Tibial nerve (tissue), 4 donors: ENCODE measurements at regions not wholly inside any gene's neighbourhood (a gene's known extent, or its start where the extent isn't known, plus 50 kb on each side); places are given as distances from the start of the nearest gene placed in this dataset.
"Not testable (repeated sequence)": the region's sequence is repeated elsewhere in the genome, so short reads cannot be mapped to it uniquely, and the experiment has no call there.

Experiments used
- DNase-seq, 2 donors: peaks; one replicate each; pipeline ENCODE4 v3.0.0-alpha.2; 2019; ENCODE audit warnings: low spot score in 2 of 2
- H3K27ac ChIP-seq, 4 donors: fragments of 200-600 bp; sonication (generic) in 3 of 4; one replicate each; pipeline ENCODE4 v1.5.1; 2017 to 2019; ENCODE audit warnings: mild to moderate bottlenecking in 1 of 4
- H3K27me3 ChIP-seq, 2 donors: fragments of 200-600 bp; sonication (generic) in 1 of 2; one replicate each; pipeline versions ENCODE4 v1.5.1 to v1.6.0; 2017 to 2019
- H3K36me3 ChIP-seq, 3 donors: fragments of 200-600 bp; sonication (generic); one replicate each; pipeline ENCODE4 v1.5.1; 2018 to 2019
- H3K4me1 ChIP-seq, 4 donors: fragments of 200-600 bp; sonication (generic) in 3 of 4; one replicate each; pipeline ENCODE4 v1.5.1; 2017 to 2019
- H3K4me3 ChIP-seq, 4 donors: fragments of 200-600 bp; sonication (generic) in 3 of 4; one replicate each; pipeline ENCODE4 v1.5.1; 2017 to 2019; ENCODE audit warnings: mild to moderate bottlenecking in 1 of 4, moderate library complexity in 1 of 4
- H3K9me3 ChIP-seq, 4 donors: fragments of 200-600 bp; sonication (generic) in 3 of 4; one replicate each; pipeline ENCODE4 v1.5.1; 2017 to 2019
- CTCF ChIP-seq, 5 experiments: fragments of 200-600 bp in 3 of 5; fragments of 450-650 bp in 2 of 5; sonication (generic) in 3 of 5; IDR thresholded peaks; one replicate each; pipeline ENCODE4 v1.5.1; 2016 to 2019; ENCODE audit warnings: antibody characterized with exemption in 5 of 5, mild to moderate bottlenecking in 3 of 5, moderate library complexity in 2 of 5
- EP300 ChIP-seq, 2 donors: sonication (generic); formaldehyde crosslinking; IDR thresholded peaks; one replicate each; pipeline ENCODE4 v1.6.1; 2017; ENCODE audit warnings: antibody characterized with exemption in 2 of 2, mild to moderate bottlenecking in 1 of 2
- POLR2A ChIP-seq, 2 donors: fragments of 450-650 bp; IDR thresholded peaks; one replicate each; pipeline ENCODE4 v1.6.1; 2017; ENCODE audit warnings: antibody characterized with exemption in 2 of 2, mild to moderate bottlenecking in 2 of 2, moderate library complexity in 2 of 2
- WGBS, 2 donors: methylation state at CpG; one replicate each; pipeline ENCODE4 v1.1.5; 2018; 5-methylcytosine and 5-hydroxymethylcytosine counted together

DNA sequence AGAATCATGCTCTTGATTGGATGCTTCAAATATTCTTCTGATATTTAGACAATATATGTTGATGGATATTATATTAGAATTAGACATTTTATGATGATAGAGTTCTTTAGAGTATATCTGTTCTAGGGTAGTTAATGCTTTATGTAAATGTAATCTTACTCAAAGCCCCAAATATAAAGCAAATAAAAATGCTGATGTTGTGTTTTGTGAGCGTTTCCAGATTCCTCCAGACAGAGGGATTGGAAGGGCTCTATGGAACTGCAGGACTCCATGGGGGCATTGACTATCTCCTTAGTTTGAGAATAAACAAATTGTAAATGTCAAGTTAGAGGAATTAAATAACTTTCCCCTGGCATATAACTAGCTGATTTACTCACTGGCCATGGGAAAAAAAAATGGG lies 184.5 kb downstream of the MRPS30 start:
- Histone ChIP-seq H3K27me3 (no peaks in the 10 kb centered on the region), H3K9me3 (peaks cover 0 to 19% (median 4%) of the 10 kb centered on the region in 4 donors), H3K27ac (no peak overlapping the region), H3K4me3 (no peak overlapping the region), H3K4me1 (no peaks in the 10 kb centered on the region), H3K36me3 (no peaks in the 10 kb centered on the region)
- WGBS, 2 donors = 39 to 49% methylated on average over 1 of the region's 1 CpG
- TF ChIP-seq POLR2A (IDR thresholded peaks at IDR 0.05) (no peak), CTCF (IDR thresholded peaks at IDR 0.05) (no peak), EP300 (IDR thresholded peaks at IDR 0.05) (no peak)
- no peak for DNase-seq

DNA sequence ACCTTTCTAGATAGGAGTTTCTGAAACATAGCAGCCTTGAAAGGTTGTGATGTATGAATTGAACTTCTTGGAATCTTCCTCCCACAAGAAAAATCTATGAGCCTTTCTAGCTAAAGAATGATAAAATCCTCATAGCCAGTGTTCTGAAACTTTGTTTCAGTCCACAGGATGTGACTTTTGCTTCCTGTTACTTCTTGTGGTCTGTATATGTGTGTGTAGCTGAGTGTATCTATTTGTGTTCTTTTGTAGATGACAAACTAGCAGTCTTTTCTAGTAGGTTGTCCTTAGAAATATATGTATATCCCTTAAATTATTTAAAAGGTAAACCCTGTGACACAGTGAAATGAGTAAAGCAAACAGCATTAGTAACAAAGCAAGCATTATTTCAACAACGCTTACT lies 188.8 kb downstream of the MRPS30 start:
- whole genome bisulfite sequencing, 2 donors = 54 to 72% methylated on average over 1 of the region's 1 CpG
- DNase-seq = no peak
- Histone ChIP-seq H3K27ac (no peak overlapping the region), H3K9me3 (no peaks in the 10 kb centered on the region), H3K36me3 (no peaks in the 10 kb centered on the region), H3K4me3 (no peak overlapping the region), H3K4me1 (no peaks in the 10 kb centered on the region), H3K27me3 (no peaks in the 10 kb centered on the region)
- TF ChIP-seq EP300 (IDR thresholded peaks at IDR 0.05) = no peak
- no peak for TF ChIP-seq POLR2A (IDR thresholded peaks at IDR 0.05)
- TF ChIP-seq CTCF (IDR thresholded peaks at IDR 0.05) = no peak

DNA sequence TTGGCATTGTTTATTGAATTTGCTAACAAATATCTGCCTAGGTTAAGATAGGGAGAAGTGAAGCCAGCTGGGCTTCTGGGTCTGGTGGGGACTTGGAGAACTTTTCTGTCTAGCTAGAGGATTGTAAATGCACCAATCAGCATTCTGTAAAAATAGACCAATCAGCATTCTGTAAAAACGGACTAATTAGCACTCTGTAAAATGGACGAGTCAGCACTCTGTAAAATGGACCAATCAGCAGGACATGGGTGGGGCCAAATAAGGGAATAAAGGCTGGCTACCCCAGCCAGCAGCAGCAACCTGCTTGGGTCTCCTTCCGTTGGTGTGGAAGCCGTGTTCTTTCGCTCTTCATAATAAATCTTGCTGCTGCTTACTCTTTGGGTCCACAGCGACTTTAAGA lies 198.4 kb downstream of the MRPS30 start:
- H3K27ac ChIP-seq, H3K9me3 ChIP-seq, H3K4me1 ChIP-seq, DNase-seq, H3K36me3 ChIP-seq, H3K27me3 ChIP-seq, H3K4me3 ChIP-seq: not testable (repeated sequence)
- 88 to 89% methylated on average over 6 of the region's 6 CpGs for WGBS, 2 donors

DNA sequence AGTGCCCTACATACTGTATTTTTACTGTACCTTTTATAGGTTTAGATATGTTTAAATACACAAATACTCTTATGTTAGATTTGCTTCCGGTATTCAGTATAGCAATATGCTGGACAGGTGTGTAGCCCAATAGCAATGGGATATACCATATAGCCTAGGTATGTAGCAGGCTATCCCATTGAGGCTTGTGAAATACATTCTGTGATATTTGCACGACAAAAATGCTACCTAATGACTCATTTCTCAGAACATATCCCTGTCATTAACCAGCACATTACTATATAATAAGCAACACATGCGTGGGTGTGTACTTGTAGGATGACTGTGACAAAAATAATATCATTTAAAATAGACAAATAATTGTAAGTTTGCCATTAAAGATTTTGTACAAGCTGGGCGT lies 208.8 kb downstream of the MRPS30 start:
- TF ChIP-seq CTCF (IDR thresholded peaks at IDR 0.05) (no peak), EP300 (IDR thresholded peaks at IDR 0.05) (no peak), POLR2A (IDR thresholded peaks at IDR 0.05) (no peak)
- Histone ChIP-seq H3K27me3 (no peaks in the 10 kb centered on the region), H3K36me3 (no peaks in the 10 kb centered on the region), H3K27ac (no peak overlapping the region), H3K9me3 (no peaks in the 10 kb centered on the region), H3K4me1 (no peaks in the 10 kb centered on the region), H3K4me3 (no peak overlapping the region)
- DNase-seq = no peak
- 86 to 87% methylated on average over 4 of the region's 4 CpGs for WGBS, 2 donors

GRCh38 chr5:45029553-45029952 lies 220.8 kb downstream of the MRPS30 start:
- H3K27ac ChIP-seq = no peak overlapping the region
- H3K9me3 ChIP-seq = no peaks in the 10 kb centered on the region
- H3K4me3 ChIP-seq = no peak overlapping the region
- H3K36me3 ChIP-seq = no peaks in the 10 kb centered on the region
- no peaks in the 10 kb centered on the region for H3K4me1 ChIP-seq
- 70 to 78% methylated on average over 2 of the region's 2 CpGs for WGBS, 2 donors
- TF ChIP-seq POLR2A (IDR thresholded peaks at IDR 0.05) = no peak
- TF ChIP-seq CTCF (IDR thresholded peaks at IDR 0.05) = no peak
- TF ChIP-seq EP300 (IDR thresholded peaks at IDR 0.05) = no peak
- no peaks in the 10 kb centered on the region for H3K27me3 ChIP-seq
- DNase-seq = no peak

- H3K27me3 ChIP-seq = no peaks in the 10 kb centered on the region
- no peak overlapping the region for H3K4me3 ChIP-seq
- no peaks in the 10 kb centered on the region for H3K9me3 ChIP-seq
- H3K4me1 ChIP-seq = peaks cover 0 to 8% (median 0%) of the 10 kb centered on the region in 4 donors
- H3K36me3 ChIP-seq = no peaks in the 10 kb centered on the region
- WGBS, 2 donors = 82 to 86% methylated on average over 1 of the region's 1 CpG
- TF ChIP-seq CTCF (IDR thresholded peaks at IDR 0.05) (no peak), POLR2A (IDR thresholded peaks at IDR 0.05) (no peak), EP300 (IDR thresholded peaks at IDR 0.05) (no peak)
- DNase-seq = no peak
- H3K27ac ChIP-seq = no peak overlapping the region
Measured at GRCh38 chr5:45035991-45036390, 227.2 kb downstream of the MRPS30 start.
